KG1 (cell line): ENCODE measurements at regions not wholly inside any gene's neighbourhood (a gene's known extent, or its start where the extent isn't known, plus 50 kb on each side); places are given as distances from the start of the nearest gene placed in this dataset.
"Not testable (repeated sequence)": the region's sequence is repeated elsewhere in the genome, so short reads cannot be mapped to it uniquely, and the experiment has no call there.

Source experiments
- DNase-seq: peaks from one replicate; lab custom pipeline; 2025; lab: John Stamatoyannopoulos, UW

GRCh38 chr14:106201376-106201775 is 675.0 kb downstream of the TMEM121 start:
- no peak for DNase-seq

DNA sequence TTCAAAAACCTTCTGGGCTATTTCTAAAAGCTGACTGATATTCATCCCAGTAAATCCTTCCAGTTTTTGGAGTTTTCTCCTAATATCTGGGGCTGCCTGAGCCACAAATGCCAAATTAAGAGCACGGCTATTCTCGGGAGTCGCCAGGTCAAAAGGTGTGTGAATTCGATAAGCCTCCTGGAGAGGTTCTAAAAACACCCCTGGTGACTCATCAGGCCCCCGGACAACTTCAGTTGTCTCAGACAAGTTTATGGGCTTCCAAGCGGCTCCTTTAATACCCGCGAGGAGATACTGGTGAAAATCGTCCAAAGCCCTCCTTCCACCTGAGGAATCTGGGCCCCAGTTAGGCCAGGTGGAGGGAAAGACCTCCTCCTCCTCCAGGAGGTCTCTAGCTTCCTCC is 677.1 kb downstream of the TMEM121 start:
- DNase-seq: no peak

- DNase-seq: no peak
Observed at GRCh38 chr14:106204063-106204462, 677.7 kb downstream of the TMEM121 start.

GRCh38 chr14:106207316-106207715 is 680.9 kb downstream of the TMEM121 start:
- DNase-seq: no peak

DNA sequence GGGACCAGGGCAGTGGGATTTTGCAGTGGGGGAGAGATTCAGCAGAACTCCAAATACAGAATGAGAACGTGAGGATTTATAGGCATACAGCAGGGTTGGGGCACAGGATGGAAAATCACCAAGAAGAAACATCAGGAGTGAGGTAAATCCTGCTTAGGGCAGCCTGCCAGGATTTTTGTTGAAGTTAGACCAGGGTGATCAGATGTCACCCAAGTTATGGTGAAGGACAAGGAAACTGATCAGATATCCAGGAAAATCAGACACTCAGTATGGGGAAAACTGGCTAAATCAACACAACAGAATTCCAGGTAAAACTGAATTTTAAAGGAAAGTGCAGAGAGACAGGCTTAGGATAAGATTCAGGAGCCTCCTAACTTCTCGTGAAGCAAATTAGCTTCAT is 682.4 kb downstream of the TMEM121 start:
- DNase-seq: no peak

GRCh38 chr14:106209755-106210154 is 683.4 kb downstream of the TMEM121 start:
- DNase-seq: no peak

GRCh38 chr14:106210650-106211049 is 684.3 kb downstream of the TMEM121 start:
- peak; percentile 42 for DNase-seq

DNA sequence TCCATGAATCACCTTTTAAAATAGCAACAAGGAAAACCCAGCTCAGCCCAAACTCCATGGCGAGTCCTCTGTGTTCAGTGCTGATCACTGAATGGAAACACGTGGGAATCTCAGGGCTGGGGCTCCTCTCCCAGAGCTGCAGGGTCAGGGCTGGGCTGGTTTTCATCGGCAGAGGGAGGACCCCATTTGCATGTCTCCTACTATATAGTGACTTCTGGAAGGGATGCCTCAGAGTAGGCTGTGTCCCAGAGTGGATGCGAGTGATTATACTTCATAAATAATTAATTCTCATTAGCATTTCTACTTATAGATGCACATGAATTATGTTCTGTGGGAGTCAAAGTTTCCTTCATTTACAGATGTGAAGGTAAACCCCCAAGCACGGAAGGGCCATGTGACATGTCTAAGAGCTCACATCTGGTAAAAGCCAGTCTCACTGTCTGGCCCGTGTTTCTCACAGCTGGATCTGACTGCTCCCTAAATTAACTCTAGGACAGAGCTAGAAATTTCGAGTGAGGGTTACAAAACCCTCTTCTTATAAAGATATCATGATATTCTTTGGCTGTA is 685.0 kb downstream of the TMEM121 start:
- DNase-seq: no peak

- no peak for DNase-seq
Observed at GRCh38 chr14:106215229-106215628, 688.8 kb downstream of the TMEM121 start.

GRCh38 chr14:106216679-106217078 is 690.3 kb downstream of the TMEM121 start:
- DNase-seq: no peak

DNA sequence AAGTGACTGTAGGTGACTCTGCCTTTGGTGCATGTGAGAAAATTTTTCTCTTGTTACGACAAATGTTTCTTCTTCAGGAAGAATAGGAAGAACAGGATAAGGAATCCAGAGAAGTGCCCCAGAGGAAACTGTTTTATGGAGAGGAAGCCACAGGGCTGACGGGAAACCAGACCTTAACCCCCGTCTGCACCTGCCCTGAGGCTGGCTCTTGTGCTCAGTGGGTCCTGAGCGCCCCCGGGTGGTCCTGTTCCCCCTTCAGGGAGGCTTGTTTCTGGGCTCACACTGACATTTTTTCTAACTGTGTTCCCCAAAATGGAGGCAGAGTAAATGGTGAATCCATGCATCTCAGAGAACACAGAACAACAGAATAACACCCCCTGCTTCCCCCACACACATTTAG is 691.8 kb downstream of the TMEM121 start:
- no peak for DNase-seq

- DNase-seq: no peak
Observed at GRCh38 chr14:106222311-106222710, 695.9 kb downstream of the TMEM121 start.

DNA sequence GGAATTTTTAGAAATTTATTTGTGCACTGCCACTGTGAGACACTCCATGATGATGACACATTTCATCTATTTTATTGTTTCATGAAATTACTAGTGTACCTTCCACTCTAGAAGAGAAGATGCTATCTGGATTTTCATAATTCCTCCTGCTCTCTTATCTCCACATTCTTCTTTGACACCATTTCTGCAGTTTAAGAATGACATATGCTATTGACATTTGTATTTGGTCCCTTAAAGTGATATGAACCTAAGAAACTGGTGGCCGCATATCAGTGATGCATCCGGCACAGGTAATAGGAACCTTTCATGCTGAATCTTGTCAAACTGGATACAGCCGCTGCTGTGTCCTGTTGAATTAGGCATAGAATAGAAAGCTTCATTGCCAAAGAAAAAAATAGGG is 696.3 kb downstream of the TMEM121 start:
- no peak for DNase-seq

DNA sequence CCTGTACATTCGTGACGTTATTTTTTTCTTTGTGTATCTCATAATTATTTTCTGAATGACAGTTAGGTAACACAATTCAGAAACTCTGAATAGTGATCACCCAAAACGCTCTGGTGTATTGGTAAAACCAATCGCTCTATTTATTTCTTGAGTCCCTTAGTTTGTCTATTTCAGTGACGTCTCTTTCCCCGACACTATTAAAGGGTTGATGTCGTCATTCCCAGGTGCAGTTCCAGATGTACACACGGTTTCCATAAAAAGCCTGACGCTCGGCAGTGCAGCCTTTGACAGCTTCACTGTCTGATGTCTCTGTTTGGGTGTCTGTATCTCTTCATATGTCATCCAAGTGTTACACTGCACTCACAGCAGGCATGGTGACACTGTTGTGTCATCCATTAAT is 701.4 kb downstream of the TMEM121 start:
- no peak for DNase-seq

DNA sequence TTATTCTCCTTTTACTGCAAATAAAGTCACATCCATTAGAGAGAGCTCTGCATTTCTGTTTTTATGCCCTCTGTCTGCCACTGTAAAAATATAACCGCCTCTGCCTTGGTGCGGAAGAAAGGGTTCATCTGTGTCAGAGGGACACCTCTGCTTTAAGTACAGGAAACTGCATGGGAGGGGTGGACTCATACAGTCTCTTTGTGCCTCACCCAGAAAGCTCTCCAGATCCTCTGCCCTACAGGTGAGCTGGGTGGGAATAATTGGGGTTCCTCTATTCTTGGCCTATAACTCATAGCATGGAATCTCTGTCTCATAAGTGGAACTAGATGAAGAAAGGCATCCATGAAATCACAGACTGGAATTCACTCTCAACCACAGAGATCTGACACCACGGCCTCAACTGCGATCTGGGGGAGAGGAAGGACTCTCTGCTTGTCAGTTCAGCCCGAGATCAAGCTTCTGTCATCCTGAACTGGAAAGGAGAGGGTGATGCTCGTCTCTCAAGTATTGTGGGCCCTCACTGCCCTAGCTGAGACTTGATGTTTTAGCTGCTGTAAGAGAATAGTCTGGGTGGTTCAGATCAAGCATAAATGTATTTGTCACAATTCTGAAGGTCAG is 702.3 kb downstream of the TMEM121 start:
- no peak for DNase-seq

DNA sequence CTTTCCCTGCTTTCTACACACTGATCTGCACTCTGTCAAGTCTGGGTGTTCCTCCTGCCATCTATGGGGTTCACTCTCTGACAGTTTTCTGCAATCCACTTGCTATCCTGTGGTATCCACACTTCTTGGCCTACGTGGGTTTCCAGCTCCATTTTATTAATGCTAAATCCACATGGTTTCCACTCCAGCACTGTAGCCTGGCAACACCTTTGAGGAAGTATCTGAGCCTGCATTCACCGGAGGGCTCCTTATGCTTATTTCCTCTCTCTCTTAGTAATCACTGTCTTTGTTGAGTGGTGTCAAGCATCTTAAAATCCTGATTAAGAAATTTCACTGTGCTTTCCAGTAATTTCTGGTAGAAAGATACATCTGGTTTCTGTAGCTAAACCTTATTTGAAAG is 703.7 kb downstream of the TMEM121 start:
- no peak for DNase-seq

- not testable (repeated sequence) for DNase-seq
Observed at GRCh38 chr14:106233191-106233590, 706.8 kb downstream of the TMEM121 start.

DNA sequence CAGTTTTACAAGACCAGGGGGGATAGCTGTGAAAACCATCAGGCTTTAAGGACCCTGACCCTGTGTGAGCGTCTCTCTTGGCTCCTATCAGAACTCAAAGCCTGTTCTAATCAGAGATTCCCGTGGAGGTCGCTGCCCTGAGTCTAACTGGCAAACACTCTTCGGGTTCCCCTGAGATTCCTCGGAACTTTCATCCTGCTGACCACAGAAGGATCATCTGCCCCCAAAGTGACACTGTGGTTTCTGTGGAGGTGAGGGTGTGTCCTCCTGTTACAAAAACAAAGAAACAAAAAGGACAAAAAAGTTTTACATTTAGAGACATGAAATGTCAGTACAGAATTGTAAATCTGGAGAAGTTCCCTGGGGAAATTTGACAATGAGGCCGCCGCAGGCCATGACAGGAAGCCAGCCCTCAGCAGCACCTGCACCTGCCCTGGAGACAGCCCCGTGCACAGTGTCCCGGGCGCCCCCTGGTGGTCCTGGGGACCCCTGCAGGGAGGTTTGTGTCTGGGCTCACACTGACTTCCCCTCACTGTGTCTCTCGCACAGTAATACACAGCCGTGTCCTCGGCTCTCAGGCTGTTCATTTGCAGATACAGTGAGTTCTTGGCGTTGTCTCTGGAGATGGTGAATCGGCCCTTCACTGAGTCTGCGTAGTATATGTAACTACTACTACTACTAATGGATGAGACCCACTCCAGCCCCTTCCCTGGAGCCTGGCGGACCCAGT is 708.3 kb downstream of the TMEM121 start:
- not testable (repeated sequence) for DNase-seq

GRCh38 chr14:106235356-106236159 is 709.2 kb downstream of the TMEM121 start:
- DNase-seq: no peak

DNA sequence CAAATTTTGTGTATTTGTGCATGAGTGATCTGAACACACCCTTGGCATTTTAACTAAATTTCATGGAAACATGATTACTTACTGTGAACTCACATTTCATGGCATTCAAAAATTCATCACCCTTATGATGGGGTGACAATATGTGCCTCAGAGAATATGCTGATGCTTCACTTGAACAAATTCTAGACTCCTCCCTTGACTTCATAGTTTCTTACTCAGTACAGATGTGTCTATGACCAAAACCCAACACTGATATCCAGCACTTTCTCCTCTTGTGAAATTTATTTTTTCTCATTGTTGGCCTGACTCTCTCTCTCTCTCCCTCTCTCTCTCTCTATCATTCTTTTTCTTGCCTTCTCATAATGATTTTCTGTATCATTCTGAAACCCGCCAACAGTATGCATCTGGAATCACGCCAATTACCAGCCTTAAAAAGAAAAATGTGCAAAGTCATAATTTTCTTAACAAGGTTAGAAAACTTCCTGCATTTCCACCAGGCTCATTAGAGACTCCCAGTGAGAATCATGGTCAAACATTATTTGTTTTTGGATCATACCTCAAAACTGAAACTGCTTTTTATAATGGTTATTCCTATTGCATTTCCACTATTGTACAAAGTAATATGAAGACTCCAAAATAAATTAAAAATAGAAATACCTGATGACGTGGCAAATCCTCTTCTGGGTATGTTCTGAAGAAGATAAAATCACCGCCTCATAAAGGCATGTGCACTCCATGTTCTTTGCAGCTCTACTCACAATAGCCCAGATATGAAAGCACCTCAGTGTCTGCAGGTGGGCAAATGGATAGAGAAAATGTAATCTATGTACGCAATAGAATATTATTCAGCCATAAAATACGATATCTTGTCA is 722.2 kb downstream of the TMEM121 start:
- no peak for DNase-seq

DNA sequence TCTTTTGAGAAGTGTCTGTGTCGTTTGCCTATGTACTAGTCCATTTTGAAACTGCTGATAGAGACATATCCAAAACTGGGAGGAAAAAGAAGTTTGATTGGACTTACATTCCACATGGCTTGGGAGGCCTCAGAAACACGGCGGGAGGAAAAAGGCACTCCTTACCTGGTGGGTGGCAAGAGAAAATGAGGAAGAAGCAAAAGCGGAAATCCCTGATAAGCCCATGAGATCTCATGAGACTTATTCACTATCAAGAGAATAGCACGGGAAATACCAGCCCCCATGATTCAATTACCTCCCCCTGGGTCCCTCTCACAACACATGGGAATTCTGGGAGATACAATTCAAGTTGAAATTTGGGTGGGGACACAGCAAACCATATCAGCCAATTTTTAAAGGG is 727.6 kb downstream of the TMEM121 start:
- DNase-seq: not testable (repeated sequence)

DNA sequence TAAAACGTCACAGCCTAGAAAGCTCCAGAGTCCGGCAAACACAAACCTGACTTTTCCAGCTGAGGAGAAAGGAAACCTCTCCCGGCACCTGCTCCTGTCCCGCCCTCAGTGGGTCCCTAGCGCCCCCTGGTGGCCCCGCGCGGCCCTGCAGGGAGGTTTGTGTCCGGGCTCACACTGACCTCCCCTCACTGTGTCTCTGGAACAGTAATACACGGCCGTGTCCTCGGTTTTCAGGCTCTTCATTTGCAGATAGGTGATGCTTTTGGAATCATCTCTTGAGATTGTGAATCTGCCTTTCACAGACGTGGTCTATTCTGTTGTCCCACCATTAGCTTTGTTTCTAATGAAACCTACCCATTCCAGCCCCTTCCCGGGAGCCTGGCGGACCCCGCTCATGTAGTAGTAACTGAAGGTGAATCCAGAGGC is 731.2 kb downstream of the TMEM121 start:
- DNase-seq: not testable (repeated sequence)
